Aorta (tissue), 5 donors: ENCODE measurements at regions not wholly inside any gene's neighbourhood (a gene's known extent, or its start where the extent isn't known, plus 50 kb on each side); places are given as distances from the start of the nearest gene placed in this dataset.

Experiments used
- ATAC-seq: fragments of 200-7000 bp; cut with Tn5 transposase; one replicate; pipeline ENCODE4 v1.9.1; 2022; ENCODE audit warnings: moderate library complexity; ENCODE audit not compliant: low FRiP score
- DNase-seq, 2 donors: peaks; one replicate each; pipeline ENCODE4 v3.0.0-alpha.2; 2020
- H3K27ac ChIP-seq, 2 donors: one replicate each; pipeline ENCODE4 v1.5.1; 2013; ENCODE audit warnings: low read length in 2 of 2, mild to moderate bottlenecking in 2 of 2, moderate library complexity in 2 of 2, control low read depth in 1 of 2, inconsistent platforms in 1 of 2, low read depth in 1 of 2
- H3K27me3 ChIP-seq, 2 donors: one replicate each; pipeline ENCODE4 v1.6.1; 2013; ENCODE audit warnings: control low read depth in 1 of 2, low read length in 1 of 2, mild to moderate bottlenecking in 1 of 2, moderate library complexity in 1 of 2; ENCODE audit not compliant: insufficient read depth in 2 of 2, control insufficient read depth in 1 of 2
- H3K36me3 ChIP-seq, 2 donors: one replicate each; pipeline ENCODE4 v1.6.1; 2013; ENCODE audit warnings: control low read depth in 1 of 2, low read length in 1 of 2, mild to moderate bottlenecking in 1 of 2; ENCODE audit not compliant: insufficient read depth in 2 of 2, control insufficient read depth in 1 of 2
- H3K4me1 ChIP-seq, 2 donors: one replicate each; pipeline ENCODE4 v1.6.1; 2013; ENCODE audit warnings: low read length in 2 of 2, control low read depth in 1 of 2, mild to moderate bottlenecking in 1 of 2, moderate library complexity in 1 of 2; ENCODE audit not compliant: insufficient read depth in 2 of 2, control insufficient read depth in 1 of 2
- H3K4me3 ChIP-seq, 2 donors: one replicate each; pipeline ENCODE4 v1.5.1; 2013; ENCODE audit warnings: low read length in 2 of 2, control low read depth in 1 of 2, mild to moderate bottlenecking in 1 of 2
- H3K9me3 ChIP-seq: one replicate; pipeline ENCODE4 v1.6.1; 2013; ENCODE audit warnings: mild to moderate bottlenecking, low read length; ENCODE audit not compliant: control insufficient read depth
- WGBS, 2 donors: extraction: QIAGEN DNeasy Blood & Tissue Kit; methylation state at CpG; one replicate each; pipeline ENCODE4 v1.1.7; 2013; 5-methylcytosine and 5-hydroxymethylcytosine counted together
- intact Hi-C, 2 donors: fragments of 100-400 bp; cut with DNase I; formaldehyde crosslinking; loops; one replicate each; pipeline versions ENCODE4 v1.14.2 to v1.15.0; 2022
- donor health status: healthy with polysubstance abuse.
- donor health status: Bipolar disorder and iron deficiency.
- donor health status: DM: no; HTN: no; CAD: no.
- donor health status: DM: no; HTN: no; CAD: no.
- donor health status: DM: yes; HTN: yes; CAD: no.

DNA sequence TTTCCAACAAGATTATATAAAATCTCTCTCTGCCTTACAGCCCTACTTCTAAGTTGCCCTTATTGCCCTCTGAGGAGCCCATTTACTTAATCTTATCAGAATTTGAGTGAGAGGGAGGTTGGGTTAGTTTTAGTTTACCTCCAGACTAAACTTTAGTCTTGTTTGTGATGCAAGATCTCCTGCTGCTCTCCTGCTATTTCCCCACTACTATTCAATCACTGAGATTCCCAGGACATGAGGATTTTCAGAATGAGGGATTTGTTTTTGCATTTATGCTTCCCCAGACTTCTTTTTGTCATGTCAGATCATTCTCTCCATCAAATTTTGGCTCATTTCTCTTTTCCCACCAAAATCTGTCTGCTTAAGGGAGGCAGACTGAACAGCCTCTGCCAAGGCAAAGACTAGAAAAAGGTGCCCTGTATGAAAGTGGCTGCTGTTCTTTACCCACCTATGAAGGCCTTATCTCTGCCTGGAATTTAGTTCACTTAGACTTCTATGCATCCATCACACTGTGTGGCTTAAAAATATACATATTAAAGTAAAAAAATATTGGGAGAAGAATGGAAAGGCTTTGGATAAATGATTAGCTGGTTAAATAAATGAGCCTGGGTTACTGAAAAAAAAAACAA, 401.3 kb downstream of the PID1 start:
- H3K4me1 ChIP-seq = no peaks in the 10 kb centered on the region
- DNase-seq (no peak), ATAC-seq (no peak)
- H3K36me3 ChIP-seq = no peaks in the 10 kb centered on the region
- no peak overlapping the region for H3K27ac ChIP-seq
- no peak overlapping the region for H3K4me3 ChIP-seq
- no peaks in the 10 kb centered on the region for H3K9me3 ChIP-seq
- no peaks in the 10 kb centered on the region for H3K27me3 ChIP-seq
- intact Hi-C loops = no loop called here

DNA sequence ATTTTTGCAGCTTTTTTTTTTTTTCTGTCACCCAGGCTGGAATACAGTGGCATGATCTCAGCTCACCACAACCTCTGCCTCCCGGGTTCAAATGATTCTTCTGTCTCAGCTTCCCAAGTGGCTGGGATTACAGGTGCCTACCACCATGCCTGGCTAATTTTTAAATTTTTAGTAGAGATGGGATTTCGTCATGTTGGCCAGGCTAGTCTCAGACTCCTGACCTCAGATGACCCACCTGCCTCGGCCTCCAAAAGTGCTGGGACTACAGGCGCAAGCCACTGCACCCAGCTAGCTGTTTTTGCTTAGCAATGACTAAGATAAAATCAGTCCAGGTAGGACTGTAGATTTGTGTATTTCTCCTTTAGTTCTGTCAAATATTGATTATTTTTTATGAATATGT, 403.7 kb downstream of the PID1 start:
- no peaks in the 10 kb centered on the region for H3K27me3 ChIP-seq
- H3K27ac ChIP-seq = no peak overlapping the region
- DNase-seq = no peak
- H3K36me3 ChIP-seq = no peaks in the 10 kb centered on the region
- H3K9me3 ChIP-seq = no peaks in the 10 kb centered on the region
- H3K4me1 ChIP-seq = no peaks in the 10 kb centered on the region
- WGBS, 2 donors = 89 to 91% methylated on average over 4 of the region's 4 CpGs
- no peak overlapping the region for H3K4me3 ChIP-seq
- ATAC-seq = no peak
- intact Hi-C loops = no loop called here

DNA sequence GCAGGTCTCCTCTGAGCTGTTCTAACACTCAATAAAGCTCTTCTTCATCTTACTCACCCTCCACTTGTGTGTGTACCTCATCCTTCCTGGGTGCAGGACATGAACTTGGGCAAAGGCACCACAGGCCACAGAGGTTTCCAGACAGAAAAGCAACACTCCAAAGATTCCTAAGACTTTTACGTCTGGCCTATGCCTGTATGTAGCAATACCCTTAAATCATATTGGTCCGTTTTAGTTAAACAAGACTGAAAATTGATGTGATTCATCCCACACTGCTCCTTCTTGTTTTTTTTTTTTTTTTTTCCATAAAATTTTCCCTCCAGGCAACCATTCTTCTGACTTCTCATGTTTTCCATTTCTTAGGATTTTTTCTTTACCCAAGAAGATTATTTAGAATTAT, 404.3 kb downstream of the PID1 start:
- no peaks in the 10 kb centered on the region for H3K4me1 ChIP-seq
- H3K9me3 ChIP-seq = no peaks in the 10 kb centered on the region
- 44 to 52% methylated on average over 2 of the region's 2 CpGs for WGBS, 2 donors
- H3K4me3 ChIP-seq = no peak overlapping the region
- ATAC-seq = no peak
- intact Hi-C loops = no loop called here
- no peak for DNase-seq
- H3K36me3 ChIP-seq = no peaks in the 10 kb centered on the region
- no peak overlapping the region for H3K27ac ChIP-seq
- H3K27me3 ChIP-seq = no peaks in the 10 kb centered on the region

DNA sequence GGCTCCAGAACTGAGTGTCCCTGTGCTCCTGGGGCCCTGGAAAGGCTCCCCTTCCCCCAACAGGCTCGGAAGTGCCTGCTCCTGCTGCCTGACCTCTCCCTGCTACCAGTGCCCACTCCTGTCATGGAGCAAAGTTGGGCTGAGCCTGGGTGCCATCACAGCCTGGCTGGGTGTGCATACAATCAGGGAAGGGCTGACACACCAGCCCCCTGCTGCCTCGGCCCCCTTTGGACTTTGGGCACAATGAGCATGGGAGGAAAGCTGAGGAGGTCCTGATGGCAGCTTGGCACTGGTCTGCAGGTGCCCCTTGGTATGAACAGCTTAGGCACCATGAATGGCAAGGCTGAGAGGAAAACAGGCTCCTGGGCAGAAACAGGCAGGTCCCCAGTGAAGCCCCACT, 405.0 kb downstream of the PID1 start:
- no peaks in the 10 kb centered on the region for H3K9me3 ChIP-seq
- no peaks in the 10 kb centered on the region for H3K4me1 ChIP-seq
- DNase-seq (peak in 1 of 2 donors; percentile 38), ATAC-seq (peak; percentile 19)
- no peak overlapping the region for H3K4me3 ChIP-seq
- H3K27me3 ChIP-seq = no peaks in the 10 kb centered on the region
- WGBS, 2 donors = 83 to 86% methylated on average over 2 of the region's 2 CpGs
- H3K36me3 ChIP-seq = no peaks in the 10 kb centered on the region
- intact Hi-C loops = no loop called here
- H3K27ac ChIP-seq = no peak overlapping the region

DNA sequence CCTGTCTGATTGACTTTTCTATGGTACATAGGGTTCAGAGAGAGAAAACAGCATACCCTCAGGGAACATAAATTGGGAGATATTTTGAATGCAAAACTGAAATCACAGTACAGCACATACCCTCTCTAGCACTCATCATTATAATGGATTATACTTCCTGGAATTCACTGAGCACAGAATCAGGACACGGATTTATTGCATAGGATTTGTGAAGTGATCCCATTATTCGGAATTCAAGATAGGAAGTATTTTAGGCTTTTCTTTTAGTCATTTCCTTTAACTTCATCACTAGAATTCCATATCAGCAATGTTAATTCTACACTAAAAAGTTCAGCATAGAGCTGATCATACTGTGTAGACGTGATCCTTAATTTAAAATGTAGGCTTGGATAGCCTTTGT, 407.0 kb downstream of the PID1 start:
- no peak for DNase-seq
- intact Hi-C loops = no loop called here
- H3K27ac ChIP-seq = no peak overlapping the region
- no peaks in the 10 kb centered on the region for H3K9me3 ChIP-seq
- H3K4me1 ChIP-seq = no peaks in the 10 kb centered on the region
- WGBS, 2 donors = 86 to 90% methylated on average over 3 of the region's 3 CpGs
- no peak for ATAC-seq
- no peaks in the 10 kb centered on the region for H3K27me3 ChIP-seq
- no peak overlapping the region for H3K4me3 ChIP-seq
- no peaks in the 10 kb centered on the region for H3K36me3 ChIP-seq

DNA sequence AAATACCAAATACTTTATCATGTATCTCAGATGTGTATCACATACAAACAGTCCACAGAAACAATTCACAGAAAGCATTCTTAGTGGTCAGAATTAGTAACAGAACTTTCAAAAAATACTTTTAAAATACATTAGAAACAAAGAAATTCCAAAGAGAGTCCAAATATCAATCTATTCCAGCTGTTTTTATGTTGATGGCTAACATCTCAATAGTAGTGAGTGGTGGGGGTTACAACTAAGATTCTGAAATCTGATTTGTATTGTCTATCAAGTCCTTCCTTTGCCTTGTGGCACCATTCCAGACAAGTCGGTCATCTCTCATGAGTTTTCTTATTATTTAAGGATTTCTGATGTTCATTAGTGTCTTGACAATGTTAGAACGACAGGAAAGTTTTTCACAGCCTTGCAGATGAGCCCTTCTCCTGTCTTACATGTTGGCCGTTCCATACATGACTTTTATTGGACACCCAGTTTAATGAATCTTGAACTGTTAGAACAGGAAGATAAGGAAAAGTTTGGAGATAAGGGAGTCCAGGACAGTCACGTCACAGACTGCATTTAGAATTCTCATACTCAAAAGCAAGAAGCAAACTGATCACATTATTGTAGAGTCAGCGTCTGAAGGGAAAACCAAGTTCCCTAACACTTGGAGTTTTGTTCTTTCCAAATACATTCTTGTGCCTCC, 410.3 kb downstream of the PID1 start:
- no peaks in the 10 kb centered on the region for H3K36me3 ChIP-seq
- no peak overlapping the region for H3K4me3 ChIP-seq
- no peaks in the 10 kb centered on the region for H3K9me3 ChIP-seq
- H3K27ac ChIP-seq = no peak overlapping the region
- intact Hi-C loops = no loop called here
- H3K27me3 ChIP-seq = no peaks in the 10 kb centered on the region
- no peaks in the 10 kb centered on the region for H3K4me1 ChIP-seq
- WGBS, 2 donors = 74 to 76% methylated on average over 5 of the region's 5 CpGs
- ATAC-seq = no peak
- no peak for DNase-seq

DNA sequence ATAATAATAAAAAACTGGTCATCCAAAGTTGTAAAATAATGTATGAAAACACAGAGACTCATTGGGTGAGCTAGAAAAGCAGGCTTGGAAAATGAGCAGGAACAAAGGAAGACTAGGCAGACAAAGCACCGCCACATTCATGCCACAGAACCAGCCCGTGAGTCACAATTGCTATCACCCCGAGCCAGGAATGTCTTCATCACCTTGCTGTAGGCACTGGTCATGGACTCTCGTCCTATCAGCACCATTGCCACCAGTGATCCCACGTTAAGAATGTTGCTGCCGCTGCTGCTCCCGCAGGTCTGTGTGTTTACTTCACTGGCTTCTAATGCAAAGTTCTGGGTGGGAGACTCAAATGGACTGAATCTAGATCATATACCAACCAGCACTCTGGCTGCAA, 417.9 kb downstream of the PID1 start:
- ATAC-seq = no peak
- WGBS, 2 donors = 87 to 90% methylated on average over 7 of the region's 7 CpGs
- intact Hi-C loops = no loop called here
- Histone ChIP-seq H3K27me3 (no peaks in the 10 kb centered on the region), H3K4me1 (no peaks in the 10 kb centered on the region), H3K4me3 (no peak overlapping the region), H3K27ac (no peak overlapping the region), H3K9me3 (no peaks in the 10 kb centered on the region), H3K36me3 (no peaks in the 10 kb centered on the region)
- no peak for DNase-seq

DNA sequence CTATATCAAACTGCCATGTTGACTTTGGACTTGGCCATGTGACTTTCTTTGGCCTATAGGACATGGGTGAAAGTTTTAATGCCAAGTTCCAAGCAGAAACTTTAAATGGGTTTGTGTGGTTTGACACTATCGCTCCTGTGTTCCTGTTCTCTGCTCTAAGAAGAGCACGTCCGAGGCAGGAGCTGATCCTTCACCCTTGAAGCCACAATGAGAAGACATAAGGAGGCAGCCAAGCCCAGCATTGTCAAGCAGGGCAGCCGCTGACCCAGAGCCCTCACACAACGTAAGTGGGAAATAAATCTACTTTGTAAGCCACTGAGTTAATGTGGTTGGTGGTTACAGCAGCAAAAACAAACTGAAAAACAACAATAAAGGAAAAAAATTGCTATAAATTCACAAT, 422.4 kb downstream of the PID1 start:
- no peak overlapping the region for H3K27ac ChIP-seq
- intact Hi-C loops = no loop called here
- ATAC-seq (no peak), DNase-seq (no peak)
- no peaks in the 10 kb centered on the region for H3K9me3 ChIP-seq
- WGBS, 2 donors = 83 to 90% methylated on average over 5 of the region's 5 CpGs
- no peaks in the 10 kb centered on the region for H3K36me3 ChIP-seq
- H3K27me3 ChIP-seq = no peaks in the 10 kb centered on the region
- no peak overlapping the region for H3K4me3 ChIP-seq
- H3K4me1 ChIP-seq = no peaks in the 10 kb centered on the region

DNA sequence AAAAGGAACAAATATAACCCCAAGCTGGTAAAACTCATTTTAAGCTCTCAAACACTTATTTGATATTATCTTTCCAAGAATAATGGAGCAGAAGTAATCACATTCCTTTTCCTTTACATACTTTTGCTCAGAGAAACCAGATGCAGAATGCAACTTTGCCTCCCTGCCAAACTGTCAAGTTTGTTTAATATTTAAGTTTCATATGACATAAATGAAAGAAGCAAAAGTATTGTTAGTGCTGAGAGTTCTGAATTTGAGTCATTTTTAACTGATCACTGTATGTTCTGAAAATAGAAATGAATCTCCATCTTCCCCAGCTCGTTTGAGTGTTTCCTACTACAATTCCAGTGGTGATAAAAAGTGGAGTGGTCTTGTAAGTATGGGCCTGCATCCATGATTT, 423.4 kb downstream of the PID1 start:
- Histone ChIP-seq H3K36me3 (no peaks in the 10 kb centered on the region), H3K4me1 (no peaks in the 10 kb centered on the region), H3K27me3 (no peaks in the 10 kb centered on the region), H3K27ac (no peak overlapping the region), H3K9me3 (no peaks in the 10 kb centered on the region), H3K4me3 (no peak overlapping the region)
- DNase-seq = no peak
- ATAC-seq = no peak
- intact Hi-C loops = no loop called here
- 6 to 8% methylated on average over 1 of the region's 1 CpG for WGBS, 2 donors
